ENCODE measurements at regions not wholly inside any gene's neighbourhood (a gene's known extent, or its start where the extent isn't known, plus 50 kb on each side); places are given as distances from the start of the nearest gene placed in this dataset.

DNA sequence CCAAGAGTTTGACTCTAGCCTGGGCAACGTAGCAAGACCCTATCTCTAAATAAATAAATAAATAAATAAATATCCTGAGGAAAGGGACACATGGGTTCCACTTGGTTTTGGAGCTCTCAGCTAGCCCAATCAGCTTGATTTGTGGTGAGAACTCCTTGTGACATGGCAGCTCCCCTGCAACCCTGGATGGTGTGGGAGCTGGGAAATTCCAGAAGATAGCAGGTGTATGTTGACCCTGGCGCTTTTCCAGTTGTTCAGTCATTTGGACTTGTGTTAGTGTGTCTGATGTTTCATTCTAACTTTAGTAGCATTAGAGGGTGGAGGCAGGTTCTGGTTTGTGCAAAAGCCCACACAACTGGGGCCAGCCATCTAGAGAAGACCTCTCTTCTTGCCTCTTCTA is 148.5 kb upstream of the NCAM1 start:
- H3K36me3 ChIP-seq (ENCODE audit: insufficient read depth, low read length), result no peaks in the 10 kb centered on the region
- no peaks in the 10 kb centered on the region for H3K9me3 ChIP-seq (ENCODE audit: low read depth, low read length)
- DNase-seq (ENCODE audit: insufficient read length, low spot score, missing footprints), result no peak
- TF ChIP-seq, protein P1, sequence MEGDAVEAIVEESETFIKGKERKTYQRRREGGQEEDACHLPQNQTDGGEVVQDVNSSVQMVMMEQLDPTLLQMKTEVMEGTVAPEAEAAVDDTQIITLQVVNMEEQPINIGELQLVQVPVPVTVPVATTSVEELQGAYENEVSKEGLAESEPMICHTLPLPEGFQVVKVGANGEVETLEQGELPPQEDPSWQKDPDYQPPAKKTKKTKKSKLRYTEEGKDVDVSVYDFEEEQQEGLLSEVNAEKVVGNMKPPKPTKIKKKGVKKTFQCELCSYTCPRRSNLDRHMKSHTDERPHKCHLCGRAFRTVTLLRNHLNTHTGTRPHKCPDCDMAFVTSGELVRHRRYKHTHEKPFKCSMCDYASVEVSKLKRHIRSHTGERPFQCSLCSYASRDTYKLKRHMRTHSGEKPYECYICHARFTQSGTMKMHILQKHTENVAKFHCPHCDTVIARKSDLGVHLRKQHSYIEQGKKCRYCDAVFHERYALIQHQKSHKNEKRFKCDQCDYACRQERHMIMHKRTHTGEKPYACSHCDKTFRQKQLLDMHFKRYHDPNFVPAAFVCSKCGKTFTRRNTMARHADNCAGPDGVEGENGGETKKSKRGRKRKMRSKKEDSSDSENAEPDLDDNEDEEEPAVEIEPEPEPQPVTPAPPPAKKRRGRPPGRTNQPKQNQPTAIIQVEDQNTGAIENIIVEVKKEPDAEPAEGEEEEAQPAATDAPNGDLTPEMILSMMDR (IDR thresholded peaks at IDR 0.05; ENCODE audit: extremely low read depth, low read depth, low read length), result no peak
- H3K4me1 ChIP-seq (ENCODE audit: insufficient read depth, low read length), result no peaks in the 10 kb centered on the region
- H4K20me1 ChIP-seq (ENCODE audit: insufficient read depth, low read length), result no peaks in the 10 kb centered on the region
- no peak overlapping the region for H3K4me3 ChIP-seq (ENCODE audit: insufficient read depth, low read length)
- H3K27ac ChIP-seq (ENCODE audit: low read depth, low read length), result no peak overlapping the region
- no peak overlapping the region for H2AFZ ChIP-seq (ENCODE audit: low read length)
- H3K4me2 ChIP-seq (ENCODE audit: insufficient read depth, low read length), result no peak overlapping the region
- H3K27me3 ChIP-seq (ENCODE audit: insufficient read depth, low read length), result no peaks in the 10 kb centered on the region
- H3K79me2 ChIP-seq (ENCODE audit: insufficient read depth, low read length), result no peaks in the 10 kb centered on the region

DNA sequence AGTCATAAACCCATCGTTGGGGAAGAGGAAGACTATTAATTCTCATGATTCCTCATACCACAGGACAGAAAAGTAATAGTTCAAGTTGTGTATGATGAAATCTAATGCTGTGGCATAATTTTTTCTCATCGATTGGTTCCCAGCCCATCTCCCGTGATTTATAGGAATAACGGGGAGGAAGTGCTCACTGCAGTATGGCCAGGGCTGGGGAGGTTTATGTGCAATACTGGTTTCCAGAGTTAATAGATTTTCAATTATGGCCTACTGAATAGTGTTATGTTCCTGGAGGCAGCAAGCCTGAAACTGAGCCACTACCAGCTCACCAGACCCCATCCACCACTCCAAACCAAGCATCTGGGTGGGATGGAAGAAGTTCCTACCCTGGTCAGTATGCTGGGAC is 147.1 kb upstream of the NCAM1 start:
- TF ChIP-seq, protein P1 (IDR thresholded peaks at IDR 0.05; ENCODE audit: extremely low read depth, low read depth, low read length), result no peak
- H3K4me2 ChIP-seq (ENCODE audit: insufficient read depth, low read length), result no peak overlapping the region
- H3K36me3 ChIP-seq (ENCODE audit: insufficient read depth, low read length), result no peaks in the 10 kb centered on the region
- no peaks in the 10 kb centered on the region for H4K20me1 ChIP-seq (ENCODE audit: insufficient read depth, low read length)
- DNase-seq (ENCODE audit: insufficient read length, low spot score, missing footprints), result no peak
- no peak overlapping the region for H3K27ac ChIP-seq (ENCODE audit: low read depth, low read length)
- no peaks in the 10 kb centered on the region for H3K9me3 ChIP-seq (ENCODE audit: low read depth, low read length)
- H3K79me2 ChIP-seq (ENCODE audit: insufficient read depth, low read length), result no peaks in the 10 kb centered on the region
- no peaks in the 10 kb centered on the region for H3K4me1 ChIP-seq (ENCODE audit: insufficient read depth, low read length)
- H3K4me3 ChIP-seq (ENCODE audit: insufficient read depth, low read length), result no peak overlapping the region
- no peak overlapping the region for H2AFZ ChIP-seq (ENCODE audit: low read length)
- H3K27me3 ChIP-seq (ENCODE audit: insufficient read depth, low read length), result no peaks in the 10 kb centered on the region

DNA sequence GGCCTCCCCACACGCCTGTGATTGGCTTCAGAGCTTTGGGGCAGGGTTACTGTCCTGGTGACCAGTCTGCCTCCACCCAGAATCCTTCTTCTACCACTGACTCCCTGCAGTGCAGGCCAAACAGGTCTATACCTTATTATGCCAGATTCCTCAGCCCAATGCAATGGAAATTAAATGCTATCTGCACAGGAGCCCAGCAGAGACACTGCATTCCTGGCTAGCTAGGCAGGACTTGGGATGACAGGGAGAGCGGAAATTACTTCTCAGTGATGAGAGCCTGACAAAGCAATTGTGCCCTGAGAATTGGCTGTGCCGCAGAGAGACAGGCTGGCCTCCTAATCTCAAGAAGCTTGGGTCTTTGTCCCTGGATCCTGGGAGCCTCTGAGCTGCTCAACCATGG is 143.8 kb upstream of the NCAM1 start:
- H3K27me3 ChIP-seq (ENCODE audit: insufficient read depth, low read length), result no peaks in the 10 kb centered on the region
- no peaks in the 10 kb centered on the region for H3K4me1 ChIP-seq (ENCODE audit: insufficient read depth, low read length)
- H3K79me2 ChIP-seq (ENCODE audit: insufficient read depth, low read length), result no peaks in the 10 kb centered on the region
- no peaks in the 10 kb centered on the region for H3K9me3 ChIP-seq (ENCODE audit: low read depth, low read length)
- TF ChIP-seq, protein P1 (IDR thresholded peaks at IDR 0.05; ENCODE audit: extremely low read depth, low read depth, low read length), result no peak
- no peak overlapping the region for H3K27ac ChIP-seq (ENCODE audit: low read depth, low read length)
- no peaks in the 10 kb centered on the region for H4K20me1 ChIP-seq (ENCODE audit: insufficient read depth, low read length)
- H2AFZ ChIP-seq (ENCODE audit: low read length), result no peak overlapping the region
- no peaks in the 10 kb centered on the region for H3K36me3 ChIP-seq (ENCODE audit: insufficient read depth, low read length)
- no peak overlapping the region for H3K4me2 ChIP-seq (ENCODE audit: insufficient read depth, low read length)
- no peak for DNase-seq (ENCODE audit: insufficient read length, low spot score, missing footprints)
- no peak overlapping the region for H3K4me3 ChIP-seq (ENCODE audit: insufficient read depth, low read length)

DNA sequence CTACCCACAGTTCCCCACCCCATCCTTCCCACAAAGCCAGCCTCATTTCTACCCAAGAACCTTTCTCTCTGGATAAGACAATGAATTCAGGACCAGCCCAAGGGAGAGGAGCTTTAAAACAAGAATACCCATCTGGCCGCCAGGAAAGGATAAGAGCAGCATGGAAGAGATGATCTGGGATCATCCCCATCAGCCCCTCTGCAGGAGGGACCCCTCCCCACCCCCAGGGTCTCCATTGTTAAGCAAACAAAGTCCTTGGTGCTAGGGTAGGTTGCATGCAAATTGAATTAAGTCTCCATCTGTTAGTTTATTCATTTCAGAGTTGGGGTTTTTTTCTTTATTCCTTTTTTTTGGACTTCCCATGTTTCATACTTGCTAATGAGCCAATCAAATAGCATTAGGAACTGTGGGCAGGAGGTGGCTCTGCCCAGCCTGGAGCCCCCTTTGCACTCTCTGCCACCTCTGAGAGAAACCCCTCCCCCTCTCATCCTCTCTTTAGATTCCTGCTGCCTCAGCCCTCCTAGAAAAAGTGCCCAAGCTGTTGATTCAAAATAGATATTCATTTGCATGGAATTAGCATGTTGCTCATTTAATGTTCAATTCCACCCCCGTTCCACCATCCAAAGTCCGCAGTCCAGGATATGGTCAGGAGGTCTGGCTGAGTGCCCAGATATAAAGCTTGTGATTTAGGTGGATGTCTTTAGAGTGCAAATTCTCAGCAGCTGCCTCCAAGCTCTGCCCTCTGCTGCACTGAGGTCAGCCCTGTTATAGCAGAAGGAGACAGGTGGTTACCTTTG is 138.5 kb upstream of the NCAM1 start:
- no peaks in the 10 kb centered on the region for H3K4me1 ChIP-seq (ENCODE audit: insufficient read depth, low read length)
- no peak for DNase-seq (ENCODE audit: insufficient read length, low spot score, missing footprints)

More for the DNA sequence above, 138.5 kb upstream of the NCAM1 start:
- no peaks in the 10 kb centered on the region for H3K79me2 ChIP-seq (ENCODE audit: insufficient read depth, low read length)
- H3K4me3 ChIP-seq (ENCODE audit: insufficient read depth, low read length), result no peak overlapping the region
- no peaks in the 10 kb centered on the region for H3K27me3 ChIP-seq (ENCODE audit: insufficient read depth, low read length)
- no peak overlapping the region for H2AFZ ChIP-seq (ENCODE audit: low read length)
- H3K9me3 ChIP-seq (ENCODE audit: low read depth, low read length), result no peaks in the 10 kb centered on the region
- no peak overlapping the region for H3K4me2 ChIP-seq (ENCODE audit: insufficient read depth, low read length)
- H4K20me1 ChIP-seq (ENCODE audit: insufficient read depth, low read length), result no peaks in the 10 kb centered on the region
- H3K27ac ChIP-seq (ENCODE audit: low read depth, low read length), result no peak overlapping the region
- no peaks in the 10 kb centered on the region for H3K36me3 ChIP-seq (ENCODE audit: insufficient read depth, low read length)
- TF ChIP-seq, protein P1 (IDR thresholded peaks at IDR 0.05; ENCODE audit: extremely low read depth, low read depth, low read length), result no peak

Measured in osteoblast (primary cell).